Upper lobe of right lung (tissue), 1 donor: ENCODE measurements at regions not wholly inside any gene's neighbourhood (a gene's known extent, or its start where the extent isn't known, plus 50 kb on each side); places are given as distances from the start of the nearest gene placed in this dataset.

Experiments
- ATAC-seq: fragments of 200-7000 bp; cut with Tn5 transposase; one replicate; pipeline ENCODE4 v1.9.1; 2020; ENCODE audit warnings: mild to moderate bottlenecking, moderate library complexity
- DNase-seq: peaks from one replicate; pipeline ENCODE4 v3.0.0-alpha.2; 2020
- H3K27ac ChIP-seq: fragments of 200-600 bp; one replicate; pipeline ENCODE4 v1.8.0; 2022
- H3K27me3 ChIP-seq: fragments of 200-600 bp; one replicate; pipeline ENCODE4 v1.8.0; 2022; ENCODE audit warnings: mild to moderate bottlenecking
- H3K36me3 ChIP-seq: fragments of 200-600 bp; one replicate; pipeline ENCODE4 v1.8.0; 2022
- H3K4me1 ChIP-seq: fragments of 200-600 bp; one replicate; pipeline ENCODE4 v1.8.0; 2022
- H3K4me3 ChIP-seq: fragments of 200-600 bp; one replicate; pipeline ENCODE4 v1.8.0; 2022; ENCODE audit warnings: mild to moderate bottlenecking
- H3K9me3 ChIP-seq: fragments of 200-600 bp; one replicate; pipeline ENCODE4 v1.8.0; 2022
- intact Hi-C: fragments of 100-400 bp; cut with DNase I; formaldehyde crosslinking; loops from one replicate; pipeline ENCODE4 v1.11.0; 2022
- TF ChIP-seq, protein P1 (sequence below): fragments of 200-600 bp; IDR thresholded peaks from one replicate; pipeline ENCODE4 v1.8.0; 2022; ENCODE audit warnings: antibody characterized with exemption
- donor health status: DM: no; HTN: yes; CAD: no; lungs with severe emphysema.

DNA sequence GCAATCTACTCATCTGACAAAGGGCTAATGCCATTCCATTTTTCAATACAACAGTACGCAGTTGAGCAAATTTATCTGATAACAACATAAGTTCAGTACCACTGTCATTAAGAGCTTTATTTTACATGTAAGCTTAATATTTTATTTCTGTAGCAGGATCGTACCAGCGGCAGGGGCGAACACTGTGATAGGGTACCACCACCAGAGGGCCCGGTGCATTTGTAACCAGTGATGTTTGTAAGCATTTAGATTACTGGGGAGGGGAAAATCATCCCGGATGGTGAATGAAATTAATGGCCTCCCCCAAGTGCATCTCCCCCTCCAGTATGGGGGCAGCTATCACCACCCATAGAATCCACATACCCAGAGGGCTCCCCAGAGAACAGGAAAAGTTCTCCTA is 179.0 kb downstream of the ADGRA3 start:
- Histone ChIP-seq H3K27me3 (no peaks in the 10 kb centered on the region), H3K36me3 (no peaks in the 10 kb centered on the region), H3K9me3 (no peaks in the 10 kb centered on the region), H3K4me3 (no peak overlapping the region), H3K27ac (no peak overlapping the region), H3K4me1 (no peaks in the 10 kb centered on the region)
- TF ChIP-seq, protein P1, sequence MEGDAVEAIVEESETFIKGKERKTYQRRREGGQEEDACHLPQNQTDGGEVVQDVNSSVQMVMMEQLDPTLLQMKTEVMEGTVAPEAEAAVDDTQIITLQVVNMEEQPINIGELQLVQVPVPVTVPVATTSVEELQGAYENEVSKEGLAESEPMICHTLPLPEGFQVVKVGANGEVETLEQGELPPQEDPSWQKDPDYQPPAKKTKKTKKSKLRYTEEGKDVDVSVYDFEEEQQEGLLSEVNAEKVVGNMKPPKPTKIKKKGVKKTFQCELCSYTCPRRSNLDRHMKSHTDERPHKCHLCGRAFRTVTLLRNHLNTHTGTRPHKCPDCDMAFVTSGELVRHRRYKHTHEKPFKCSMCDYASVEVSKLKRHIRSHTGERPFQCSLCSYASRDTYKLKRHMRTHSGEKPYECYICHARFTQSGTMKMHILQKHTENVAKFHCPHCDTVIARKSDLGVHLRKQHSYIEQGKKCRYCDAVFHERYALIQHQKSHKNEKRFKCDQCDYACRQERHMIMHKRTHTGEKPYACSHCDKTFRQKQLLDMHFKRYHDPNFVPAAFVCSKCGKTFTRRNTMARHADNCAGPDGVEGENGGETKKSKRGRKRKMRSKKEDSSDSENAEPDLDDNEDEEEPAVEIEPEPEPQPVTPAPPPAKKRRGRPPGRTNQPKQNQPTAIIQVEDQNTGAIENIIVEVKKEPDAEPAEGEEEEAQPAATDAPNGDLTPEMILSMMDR = no peak
- intact Hi-C loops = no loop called here
- ATAC-seq (no peak), DNase-seq (no peak)

DNA sequence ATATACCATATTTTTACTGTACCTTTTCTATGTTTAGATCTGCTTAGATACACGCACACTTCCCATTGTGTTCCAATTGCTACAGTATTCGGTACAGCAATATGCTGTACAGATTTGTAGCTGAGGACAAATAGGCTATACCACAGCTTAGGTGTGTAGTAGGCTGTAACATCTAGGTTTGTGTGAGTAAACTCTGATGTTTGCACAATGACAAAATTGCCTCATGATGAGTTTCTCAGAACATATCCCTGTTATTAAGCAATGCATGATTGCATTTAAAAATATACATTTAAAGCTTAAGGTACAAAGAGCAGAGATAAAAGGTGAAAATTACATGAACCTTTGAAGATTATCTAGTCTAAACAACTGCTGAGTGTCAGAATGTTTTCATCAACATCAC is 181.7 kb downstream of the ADGRA3 start:
- TF ChIP-seq, protein P1 = no peak
- ATAC-seq (no peak), DNase-seq (no peak)
- Histone ChIP-seq H3K4me3 (no peak overlapping the region), H3K9me3 (no peaks in the 10 kb centered on the region), H3K4me1 (no peaks in the 10 kb centered on the region), H3K27me3 (no peaks in the 10 kb centered on the region), H3K36me3 (no peaks in the 10 kb centered on the region), H3K27ac (no peak overlapping the region)
- intact Hi-C loops = no loop called here

DNA sequence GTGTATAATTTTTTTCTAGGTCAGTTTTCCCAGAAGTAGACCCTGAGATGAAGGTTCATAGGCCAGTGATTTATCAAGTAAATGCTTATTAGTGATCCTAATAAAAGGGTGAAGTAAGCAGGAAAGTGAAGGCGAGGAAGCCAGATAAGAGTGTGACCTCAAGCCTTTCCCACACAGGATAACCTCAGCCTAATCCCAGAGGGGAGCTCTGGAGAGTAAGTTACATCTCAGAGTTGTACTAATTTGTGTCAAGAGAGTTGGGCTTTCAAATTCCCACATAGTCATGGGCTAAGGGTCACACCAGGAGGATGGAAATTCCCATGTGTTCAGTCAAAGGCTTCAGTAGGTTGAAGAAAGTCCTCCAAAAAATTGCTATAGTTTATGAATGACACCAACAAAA is 191.4 kb downstream of the ADGRA3 start:
- no peaks in the 10 kb centered on the region for H3K4me1 ChIP-seq
- TF ChIP-seq, protein P1 = no peak
- H3K36me3 ChIP-seq = no peaks in the 10 kb centered on the region
- no peak for ATAC-seq
- H3K9me3 ChIP-seq = no peaks in the 10 kb centered on the region
- H3K27ac ChIP-seq = no peak overlapping the region
- H3K4me3 ChIP-seq = no peak overlapping the region
- DNase-seq = no peak
- no peaks in the 10 kb centered on the region for H3K27me3 ChIP-seq
- intact Hi-C loops = no loop called here

DNA sequence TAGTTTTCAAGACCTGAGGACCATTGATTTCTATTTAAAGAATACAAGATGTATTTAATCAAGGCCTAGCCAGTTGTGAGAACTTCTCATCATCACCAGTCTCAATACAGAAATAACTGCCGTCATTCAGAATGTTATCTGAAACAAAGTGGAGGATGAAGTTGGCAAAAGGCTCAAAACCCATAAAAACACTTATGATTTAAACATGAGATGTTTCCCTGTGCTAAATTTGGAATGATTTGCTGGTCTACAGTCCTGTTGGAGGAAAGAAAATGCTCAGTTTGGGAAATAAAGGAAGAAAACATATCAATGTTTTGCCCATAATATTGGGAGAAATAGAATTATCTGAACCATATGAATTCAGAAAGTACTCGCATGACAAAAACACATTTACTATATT is 192.2 kb downstream of the ADGRA3 start:
- DNase-seq (no peak), ATAC-seq (no peak)
- TF ChIP-seq, protein P1 = no peak
- no peaks in the 10 kb centered on the region for H3K9me3 ChIP-seq
- intact Hi-C loops = no loop called here
- H3K4me1 ChIP-seq = no peaks in the 10 kb centered on the region
- no peak overlapping the region for H3K27ac ChIP-seq
- H3K36me3 ChIP-seq = no peaks in the 10 kb centered on the region
- no peak overlapping the region for H3K4me3 ChIP-seq
- H3K27me3 ChIP-seq = no peaks in the 10 kb centered on the region

DNA sequence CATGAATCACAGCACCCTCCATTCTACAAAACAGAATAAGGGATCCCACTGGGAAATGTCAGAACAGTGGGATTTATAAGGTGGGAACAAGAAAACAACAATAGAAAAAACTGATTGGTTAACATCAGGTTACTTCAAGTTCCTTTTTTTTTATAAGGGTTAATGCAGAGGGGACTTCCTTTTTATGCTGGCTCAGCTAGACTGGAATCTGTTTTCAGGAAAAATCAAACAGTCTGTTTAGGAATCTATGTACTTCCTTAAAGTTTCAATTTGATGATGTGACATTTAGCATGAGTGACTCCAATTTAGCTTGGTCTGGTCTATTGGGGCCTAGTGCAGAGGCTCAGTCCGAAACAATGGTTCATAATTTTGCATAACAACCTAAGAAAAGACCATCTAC is 192.9 kb downstream of the ADGRA3 start:
- TF ChIP-seq, protein P1 = no peak
- ATAC-seq (no peak), DNase-seq (no peak)
- Histone ChIP-seq H3K27me3 (no peaks in the 10 kb centered on the region), H3K9me3 (no peaks in the 10 kb centered on the region), H3K4me1 (no peaks in the 10 kb centered on the region), H3K36me3 (no peaks in the 10 kb centered on the region), H3K27ac (no peak overlapping the region), H3K4me3 (no peak overlapping the region)
- intact Hi-C loops = no loop called here

DNA sequence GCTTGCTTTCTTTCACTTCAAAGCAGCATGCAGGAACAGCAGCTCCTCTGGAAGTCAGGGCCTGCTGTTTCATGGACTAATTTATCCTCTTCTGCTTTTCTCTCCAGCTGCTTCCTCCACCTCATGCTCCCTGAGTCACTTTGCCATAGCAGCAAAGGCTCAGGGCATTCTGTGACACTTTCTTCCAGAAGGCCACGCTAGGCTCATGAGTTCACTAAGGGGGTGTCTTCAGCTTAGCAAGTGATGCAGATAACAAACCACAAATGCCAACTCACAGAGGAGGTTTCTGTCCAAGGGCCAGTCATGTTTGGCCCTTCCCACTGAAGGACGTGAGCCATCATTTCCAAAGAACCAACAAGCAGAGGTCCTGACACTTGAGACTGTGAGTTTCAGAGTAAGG is 200.2 kb downstream of the ADGRA3 start:
- no peaks in the 10 kb centered on the region for H3K9me3 ChIP-seq
- no peak overlapping the region for H3K27ac ChIP-seq
- ATAC-seq (no peak), DNase-seq (no peak)
- TF ChIP-seq, protein P1 = no peak
- no peak overlapping the region for H3K4me3 ChIP-seq
- H3K27me3 ChIP-seq = no peaks in the 10 kb centered on the region
- intact Hi-C loops = no loop called here
- H3K36me3 ChIP-seq = no peaks in the 10 kb centered on the region
- no peaks in the 10 kb centered on the region for H3K4me1 ChIP-seq
